Spleen (tissue), 11 donors: ENCODE measurements at regions not wholly inside any gene's neighbourhood (a gene's known extent, or its start where the extent isn't known, plus 50 kb on each side); places are given as distances from the start of the nearest gene placed in this dataset.

Source experiments
- DNase-seq: peaks from one replicate; pipeline ENCODE4 v3.0.0-alpha.2; 2020
- H3K27ac ChIP-seq, 8 donors: fragments of 200-600 bp; sonication (generic) in 7 of 8; 1 replicate in 4 of 8; 2 replicates in 4 of 8; pipeline versions ENCODE4 v1.5.0 to v1.8.0; 2016 to 2021; ENCODE audit warnings: inconsistent platforms in 4 of 8, mild to moderate bottlenecking in 4 of 8, moderate library complexity in 1 of 8
- H3K27me3 ChIP-seq, 7 donors: fragments of 200-600 bp; sonication (generic) in 6 of 7; replicated peaks in 1 of 7; 1 replicate in 4 of 7; 2 replicates in 3 of 7; pipeline versions ENCODE4 v1.5.0 to v1.8.0; 2016 to 2021; ENCODE audit warnings: inconsistent platforms in 3 of 7, mild to moderate bottlenecking in 1 of 7
- H3K36me3 ChIP-seq, 6 donors: fragments of 200-600 bp; sonication (generic) in 5 of 6; 1 replicate in 4 of 6; 2 replicates in 2 of 6; pipeline versions ENCODE4 v1.5.0 to v1.8.0; 2016 to 2021; ENCODE audit warnings: inconsistent platforms in 2 of 6
- H3K4me1 ChIP-seq, 6 donors: fragments of 200-600 bp; sonication (generic) in 5 of 6; 1 replicate in 3 of 6; 2 replicates in 3 of 6; pipeline versions ENCODE4 v1.5.0 to v1.8.0; 2016 to 2021; ENCODE audit warnings: inconsistent platforms in 3 of 6
- H3K4me3 ChIP-seq, 8 donors: fragments of 200-600 bp; sonication (generic) in 7 of 8; 1 replicate in 4 of 8; 2 replicates in 4 of 8; pipeline versions ENCODE4 v1.5.0 to v1.8.0; 2016 to 2021; ENCODE audit warnings: inconsistent platforms in 4 of 8, mild to moderate bottlenecking in 4 of 8, moderate library complexity in 2 of 8
- H3K9me3 ChIP-seq, 8 donors: fragments of 200-600 bp; sonication (generic) in 7 of 8; 1 replicate in 4 of 8; 2 replicates in 4 of 8; pipeline versions ENCODE4 v1.5.0 to v1.8.0; 2016 to 2021; ENCODE audit warnings: inconsistent platforms in 4 of 8
- CTCF ChIP-seq, 11 experiments: fragments of 200-600 bp in 7 of 11; fragments of 450-650 bp in 4 of 11; sonication (generic) in 4 of 11; IDR thresholded peaks in 8 of 11; conservative IDR thresholded peaks in 3 of 11; 1 replicate in 7 of 11; 2 replicates in 4 of 11; pipeline versions ENCODE4 v1.4.0 to v1.8.0; 2016 to 2021; ENCODE audit warnings: antibody characterized with exemption in 11 of 11, inconsistent platforms in 4 of 11, mild to moderate bottlenecking in 1 of 11
- POLR2A ChIP-seq, 3 donors: fragments of 450-650 bp; IDR thresholded peaks; one replicate each; pipeline ENCODE4 v1.5.1; 2017; ENCODE audit warnings: antibody characterized with exemption in 3 of 3, mild to moderate bottlenecking in 1 of 3
- POLR2AphosphoS5 ChIP-seq, 3 donors: sonication (generic); formaldehyde crosslinking; IDR thresholded peaks; one replicate each; pipeline ENCODE4 v1.5.1; 2017; ENCODE audit warnings: antibody characterized with exemption in 3 of 3
- WGBS, 5 donors: extraction: QIAGEN DNeasy Blood & Tissue Kit in 3 of 5; methylation state at CpG; one replicate each; pipeline versions ENCODE4 v1.1.5 to v1.1.7; 2013 to 2018; 5-methylcytosine and 5-hydroxymethylcytosine counted together
- intact Hi-C: fragments of 100-400 bp; cut with DNase I; formaldehyde crosslinking; loops from one replicate; pipeline ENCODE4 v1.15.0; 2023; ENCODE audit warnings: low total_unique reads
- donor health status: healthy with polysubstance abuse.
- donor health status: DM: no; HTN: no; CAD: no; lungs with moderate emphysema.
- donor health status: DM: no; HTN: no; CAD: no.
- donor health status: Bipolar disorder and iron deficiency.
- donor health status: healthy.
- donor health status: DM: no; HTN: no; CAD: no.
- donor health status: DM: yes; HTN: yes; CAD: no.

GRCh38 chr13:30121244-30121643, 186.1 kb downstream of the KATNAL1 start:
- intact Hi-C loops, result loop anchor here (10.0 kb wide), 1 partner anchor 266 kb away; the partner anchor contains the start of gene UBL3
- peaks cover 0 to 16% (median 0%) of the 10 kb centered on the region in 7 donors for H3K27me3 ChIP-seq
- no peaks in the 10 kb centered on the region for H3K9me3 ChIP-seq
- H3K4me1 ChIP-seq, result peaks cover 0 to 28% (median 5%) of the 10 kb centered on the region in 6 donors
- no peak for TF ChIP-seq CTCF (IDR thresholded peaks at IDR 0.05 in 8 of 11, conservative IDR thresholded peaks at IDR 0.05 in 3 of 11)
- TF ChIP-seq POLR2A (IDR thresholded peaks at IDR 0.05), result no peak
- TF ChIP-seq POLR2AphosphoS5 (IDR thresholded peaks at IDR 0.05), result no peak
- DNase-seq, result no peak
- H3K36me3 ChIP-seq, result no peaks in the 10 kb centered on the region
- no peak overlapping the region for H3K27ac ChIP-seq
- H3K4me3 ChIP-seq, result no peak overlapping the region
- WGBS, 5 donors, result 72 to 94% (median 87%) methylated on average over 2 of the region's 2 CpGs

DNA sequence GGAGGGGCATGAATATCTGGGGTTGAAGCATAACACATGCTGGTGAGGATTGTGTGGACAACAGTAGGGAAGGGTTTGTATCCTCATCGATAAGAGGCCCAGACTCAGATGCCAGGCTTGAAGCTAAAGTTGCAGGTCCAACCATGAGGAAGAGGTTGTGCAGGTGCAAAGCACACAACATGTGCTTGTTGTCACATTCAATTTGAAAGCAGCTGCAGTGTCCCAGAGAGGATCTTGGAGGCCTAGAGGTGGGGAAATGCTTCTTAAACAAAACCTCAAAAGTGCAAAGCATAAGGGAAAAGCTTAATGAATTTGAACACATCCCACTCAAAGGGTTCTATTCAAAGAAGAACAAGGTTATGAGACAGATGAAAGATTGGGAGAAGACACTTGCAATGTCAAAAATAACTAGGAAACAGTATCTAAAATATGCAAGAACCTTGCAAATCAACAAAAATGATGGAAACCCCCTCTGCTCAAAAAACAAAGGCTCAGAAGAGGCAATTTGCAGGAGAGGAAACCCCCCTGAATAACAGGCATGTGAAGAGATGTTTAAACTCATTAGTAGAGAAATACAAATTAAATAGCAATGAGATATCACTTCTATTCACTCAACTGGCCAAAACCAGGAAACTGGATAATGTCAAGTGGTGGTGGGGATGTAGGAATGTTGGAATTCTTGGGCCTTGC, 187.1 kb downstream of the KATNAL1 start:
- intact Hi-C loops, result loop anchor here (10.0 kb wide), 1 partner anchor 265 kb away; the partner anchor contains the start of gene UBL3
- Histone ChIP-seq H3K27me3 (peaks cover 0 to 16% (median 0%) of the 10 kb centered on the region in 7 donors), H3K27ac (no peak overlapping the region), H3K9me3 (no peaks in the 10 kb centered on the region), H3K4me3 (no peak overlapping the region), H3K36me3 (no peaks in the 10 kb centered on the region), H3K4me1 (peaks cover 0 to 32% (median 8%) of the 10 kb centered on the region in 6 donors)
- 52 to 79% (median 62%) methylated on average over 1 of the region's 1 CpG for WGBS, 5 donors
- DNase-seq, result no peak
- no peak for TF ChIP-seq POLR2AphosphoS5 (IDR thresholded peaks at IDR 0.05)
- TF ChIP-seq POLR2A (IDR thresholded peaks at IDR 0.05), result no peak
- TF ChIP-seq CTCF (IDR thresholded peaks at IDR 0.05 in 8 of 11, conservative IDR thresholded peaks at IDR 0.05 in 3 of 11), result no peak

- 14 to 25% (median 16%) methylated on average over 6 of the region's 6 CpGs for WGBS, 5 donors
- no peak overlapping the region for H3K27ac ChIP-seq
- no peak for DNase-seq
These were observed 187.9 kb downstream of the KATNAL1 start for GRCh38 chr13:30119476-30119875.

More at GRCh38 chr13:30119476-30119875, 187.9 kb downstream of the KATNAL1 start:
- Histone ChIP-seq H3K36me3 (no peaks in the 10 kb centered on the region), H3K4me3 (no peak overlapping the region), H3K27me3 (peaks cover 0 to 16% (median 0%) of the 10 kb centered on the region in 7 donors), H3K9me3 (no peaks in the 10 kb centered on the region), H3K4me1 (peaks cover 0 to 39% (median 14%) of the 10 kb centered on the region in 6 donors)
- intact Hi-C loops, result loop anchor here (5.0 kb wide), 1 partner anchor 612 kb away; no protein-coding TSS in a partner anchor
- TF ChIP-seq POLR2AphosphoS5 (IDR thresholded peaks at IDR 0.05), result no peak
- TF ChIP-seq CTCF (IDR thresholded peaks at IDR 0.05 in 8 of 11, conservative IDR thresholded peaks at IDR 0.05 in 3 of 11), result no peak
- no peak for TF ChIP-seq POLR2A (IDR thresholded peaks at IDR 0.05)
